HEK293 (cell line): ENCODE measurements at regions not wholly inside any gene's neighbourhood (a gene's known extent, or its start where the extent isn't known, plus 50 kb on each side); places are given as distances from the start of the nearest gene placed in this dataset.
A peak's percentile ranks its signal among the peaks of the same experiment; 100 is the strongest.

Experiments used
- CTCF ChIA-PET: fragments of 350-600 bp; formaldehyde crosslinking; extraction: SDS; loops from one replicate; lab custom pipeline; 2021; ENCODE audit warnings: antibody characterized with exemption; lab: Yijun Ruan, JAX
- POLR2A ChIA-PET: fragments of 300-600 bp; formaldehyde crosslinking; extraction: SDS; loops from one replicate; lab custom pipeline; 2020; ENCODE audit warnings: antibody characterized with exemption, inconsistent platforms; lab: Yijun Ruan, JAX
- H3K27ac ChIP-seq: fragments of 200-500 bp; sonication (Bioruptor generic); 2 replicates; pipeline ENCODE4 v1.5.1; 2014; ENCODE audit warnings: low read depth, low read length, control low read depth, inconsistent platforms; ENCODE audit errors: extremely low read depth
- H3K36me3 ChIP-seq, 2 experiments: fragments of 200-500 bp in 1 of 2; sonication (Bioruptor generic) in 1 of 2; 1 replicate in 1 of 2; 2 replicates in 1 of 2; pipeline ENCODE4 v1.5.1; 2014 to 2017; ENCODE audit warnings: inconsistent platforms in 2 of 2, low read length in 2 of 2; ENCODE audit not compliant: control insufficient read depth in 2 of 2, insufficient read depth in 1 of 2
- H3K4me1 ChIP-seq: fragments of 200-500 bp; sonication (Bioruptor generic); 2 replicates; pipeline ENCODE4 v1.5.1; 2014; ENCODE audit warnings: mild to moderate bottlenecking, low read length, inconsistent platforms; ENCODE audit not compliant: control insufficient read depth, insufficient read depth
- H3K4me3 ChIP-seq: 2 replicates; pipeline ENCODE4 v1.5.1; 2011; ENCODE audit warnings: low read depth, mild to moderate bottlenecking, control low read depth, low read length, moderate library complexity
- H3K9me3 ChIP-seq: fragments of 200-500 bp; sonication (Bioruptor generic); 2 replicates; pipeline ENCODE4 v1.5.1; 2014; ENCODE audit warnings: low read depth, low read length, inconsistent platforms; ENCODE audit not compliant: control insufficient read depth, insufficient read depth
- BCL11A ChIP-seq: fragments of 450-650 bp; formaldehyde crosslinking; IDR thresholded peaks from 2 replicates; pipeline ENCODE4 v1.5.1; 2016; ENCODE audit warnings: low read depth, missing biosample characterization, missing genetic modification characterization
- EGR2 ChIP-seq: fragments of 450-650 bp; formaldehyde crosslinking; IDR thresholded peaks from 2 replicates; pipeline ENCODE4 v1.5.1; 2016; ENCODE audit warnings: low read depth, missing biosample characterization, missing genetic modification characterization
- GLI2 ChIP-seq: fragments of 450-650 bp; formaldehyde crosslinking; IDR thresholded peaks from 2 replicates; pipeline ENCODE4; 2017; ENCODE audit warnings: missing biosample characterization, missing genetic modification characterization, low read depth, borderline replicate concordance
- HOXA7 ChIP-seq: sonication (generic); formaldehyde crosslinking; IDR thresholded peaks from 2 replicates; pipeline ENCODE4 v1.8.1; 2022; ENCODE audit warnings: missing genetic modification reagents, borderline replicate concordance
- HOXC10 ChIP-seq: sonication (generic); formaldehyde crosslinking; IDR thresholded peaks from 2 replicates; pipeline ENCODE4 v1.8.1; 2023; ENCODE audit warnings: mild to moderate bottlenecking, missing genetic modification reagents
- KLF10 ChIP-seq: fragments of 450-650 bp; IDR thresholded peaks from 2 replicates; pipeline ENCODE4 v1.5.1; 2018; ENCODE audit warnings: missing biosample characterization, mild to moderate bottlenecking, missing genetic modification characterization
- MEIS1 ChIP-seq: sonication (generic); formaldehyde crosslinking; IDR thresholded peaks from 2 replicates; pipeline ENCODE4 v1.8.1; 2022; ENCODE audit warnings: missing genetic modification reagents, mild to moderate bottlenecking, borderline replicate concordance
- PRDM4 ChIP-seq: fragments of 450-650 bp; formaldehyde crosslinking; IDR thresholded peaks from 2 replicates; pipeline ENCODE4 v1.5.1; 2017; ENCODE audit warnings: missing biosample characterization, missing genetic modification characterization
- SALL2 ChIP-seq: fragments of 450-650 bp; formaldehyde crosslinking; IDR thresholded peaks from 2 replicates; pipeline ENCODE4 v1.5.0; 2017; ENCODE audit warnings: missing biosample characterization, mild to moderate bottlenecking, missing genetic modification characterization, borderline replicate concordance
- TCF7L2 ChIP-seq: IDR thresholded peaks from 2 replicates; pipeline ENCODE4 v1.6.1; 2011; ENCODE audit warnings: low read depth, mild to moderate bottlenecking, inconsistent platforms, low read length, moderate library complexity, borderline replicate concordance
- ZBTB10 ChIP-seq: fragments of 450-650 bp; formaldehyde crosslinking; IDR thresholded peaks from 2 replicates; pipeline ENCODE4 v1.5.1; 2016; ENCODE audit warnings: missing biosample characterization, missing genetic modification characterization
- ZEB2 ChIP-seq: fragments of 450-650 bp; formaldehyde crosslinking; IDR thresholded peaks from 2 replicates; pipeline ENCODE4 v1.5.1; 2016; ENCODE audit warnings: missing biosample characterization, missing genetic modification characterization
- ZNF132 ChIP-seq: fragments of 450-650 bp; formaldehyde crosslinking; IDR thresholded peaks from 2 replicates; pipeline ENCODE4 v1.5.1; 2017; ENCODE audit warnings: missing biosample characterization, missing genetic modification characterization, borderline replicate concordance
- ZNF133 ChIP-seq: fragments of 450-650 bp; formaldehyde crosslinking; IDR thresholded peaks from 2 replicates; pipeline ENCODE4 v1.5.1; 2016; ENCODE audit warnings: missing biosample characterization, missing genetic modification characterization
- ZNF140 ChIP-seq: fragments of 450-650 bp; formaldehyde crosslinking; IDR thresholded peaks from 2 replicates; pipeline ENCODE4 v1.5.1; 2016; ENCODE audit warnings: missing biosample characterization, missing genetic modification characterization
- ZNF223 ChIP-seq: fragments of 450-650 bp; formaldehyde crosslinking; IDR thresholded peaks from 2 replicates; pipeline ENCODE4 v1.5.1; 2016; ENCODE audit warnings: missing biosample characterization, missing genetic modification characterization
- ZNF335 ChIP-seq: fragments of 450-650 bp; formaldehyde crosslinking; conservative IDR thresholded peaks from 2 replicates; pipeline ENCODE4 v1.5.1; 2016; ENCODE audit warnings: missing biosample characterization, missing genetic modification characterization
- ZNF37A ChIP-seq: fragments of 450-650 bp; IDR thresholded peaks from 2 replicates; pipeline ENCODE4 v1.5.1; 2018; ENCODE audit warnings: missing biosample characterization, missing genetic modification characterization
- ZNF513 ChIP-seq: fragments of 450-650 bp; IDR thresholded peaks from 2 replicates; pipeline ENCODE4 v1.5.1; 2018; ENCODE audit warnings: missing biosample characterization, missing genetic modification characterization
- ZNF529 ChIP-seq: fragments of 450-650 bp; formaldehyde crosslinking; IDR thresholded peaks from 2 replicates; pipeline ENCODE4 v1.5.1; 2017; ENCODE audit warnings: missing genetic modification characterization, missing biosample characterization; ENCODE audit not compliant: insufficient replicate concordance
- ZNF561 ChIP-seq: fragments of 450-650 bp; IDR thresholded peaks from 2 replicates; pipeline ENCODE4 v1.5.1; 2018; ENCODE audit warnings: missing biosample characterization, missing genetic modification characterization, borderline replicate concordance
- ZNF621 ChIP-seq: fragments of 450-650 bp; formaldehyde crosslinking; IDR thresholded peaks from 2 replicates; pipeline ENCODE4 v1.5.1; 2017; ENCODE audit warnings: missing biosample characterization, missing genetic modification characterization
- ZNF747 ChIP-seq: fragments of 450-650 bp; formaldehyde crosslinking; IDR thresholded peaks from 2 replicates; pipeline ENCODE4 v1.5.1; 2016; ENCODE audit warnings: missing biosample characterization, missing genetic modification characterization
- ZNF776 ChIP-seq: fragments of 450-650 bp; formaldehyde crosslinking; IDR thresholded peaks from 2 replicates; pipeline ENCODE4 v1.5.0; 2017; ENCODE audit warnings: missing biosample characterization, missing genetic modification characterization, borderline replicate concordance
- ZSCAN23 ChIP-seq: fragments of 450-650 bp; formaldehyde crosslinking; IDR thresholded peaks from 2 replicates; pipeline ENCODE4 v1.5.1; 2016; ENCODE audit warnings: missing biosample characterization, missing genetic modification characterization

GRCh38 chr2:61762292-61762691 is 91.6 kb downstream of the FAM161A start:
- Histone ChIP-seq H3K9me3 (no peaks in the 10 kb centered on the region), H3K4me3 (no peak overlapping the region), H3K27ac (no peak overlapping the region), H3K36me3 (no peaks in the 10 kb centered on the region), H3K4me1 (no peaks in the 10 kb centered on the region)
- ChIA-PET CTCF (interaction anchor here (0.6 kb wide), 1 partner anchor 224 kb away, joined by 4 read pairs; the partner anchor contains the start of gene XPO1), POLR2A (no interaction called here)
- TF ChIP-seq PRDM4 (tag by site-specific recombination) (peak; percentile 87), ZNF140 (tag by site-specific recombination) (no peak)

- POLR2A ChIA-PET = no interaction called here
- no peak for TF ChIP-seq ZNF513 (tag by site-specific recombination)
- no peak for TF ChIP-seq BCL11A (tag by site-specific recombination)
- TF ChIP-seq ZNF223 = no peak
- TF ChIP-seq ZEB2 = 0 out of 2 replicates have a peak, but pooled peaks have one; percentile 26
Observed at GRCh38 chr2:61759718-61760117, 94.1 kb downstream of the FAM161A start.

GRCh38 chr2:61759005-61759404 is 94.9 kb downstream of the FAM161A start:
- TF ChIP-seq SALL2 (no peak), TCF7L2 (no peak), ZNF776 (tag by site-specific recombination) (no peak), KLF10 (no peak), HOXC10 (CRISPR knock-in tag) (no peak), ZBTB10 (tag by site-specific recombination) (no peak), ZNF621 (tag by site-specific recombination) (no peak), ZNF747 (tag by site-specific recombination) (no peak), ZNF37A (no peak), ZNF335 (tag by site-specific recombination) (no peak), EGR2 (tag by site-specific recombination) (no peak), ZNF561 (tag by site-specific recombination) (no peak), MEIS1 (CRISPR knock-in tag) (no peak), GLI2 (tag by site-specific recombination) (no peak), ZSCAN23 (no peak), ZNF132 (tag by site-specific recombination) (no peak), HOXA7 (CRISPR knock-in tag) (no peak), ZNF133 (tag by site-specific recombination) (no peak), ZNF529 (tag by site-specific recombination) (no peak)
- no peak overlapping the region for H3K4me3 ChIP-seq
- no peak overlapping the region for H3K27ac ChIP-seq
- no peaks in the 10 kb centered on the region for H3K9me3 ChIP-seq
- ChIA-PET CTCF (no interaction called here), POLR2A (no interaction called here)
- H3K36me3 ChIP-seq = no peaks in the 10 kb centered on the region
- no peaks in the 10 kb centered on the region for H3K4me1 ChIP-seq

More at GRCh38 chr2:61759718-61760117, 94.1 kb downstream of the FAM161A start:
- Histone ChIP-seq H3K4me1 (no peaks in the 10 kb centered on the region), H3K36me3 (no peaks in the 10 kb centered on the region), H3K4me3 (no peak overlapping the region), H3K9me3 (no peaks in the 10 kb centered on the region), H3K27ac (no peak overlapping the region)
- CTCF ChIA-PET = no interaction called here
